ENCODE measurements at regions not wholly inside any gene's neighbourhood (a gene's known extent, or its start where the extent isn't known, plus 50 kb on each side); places are given as distances from the start of the nearest gene placed in this dataset.

DNA sequence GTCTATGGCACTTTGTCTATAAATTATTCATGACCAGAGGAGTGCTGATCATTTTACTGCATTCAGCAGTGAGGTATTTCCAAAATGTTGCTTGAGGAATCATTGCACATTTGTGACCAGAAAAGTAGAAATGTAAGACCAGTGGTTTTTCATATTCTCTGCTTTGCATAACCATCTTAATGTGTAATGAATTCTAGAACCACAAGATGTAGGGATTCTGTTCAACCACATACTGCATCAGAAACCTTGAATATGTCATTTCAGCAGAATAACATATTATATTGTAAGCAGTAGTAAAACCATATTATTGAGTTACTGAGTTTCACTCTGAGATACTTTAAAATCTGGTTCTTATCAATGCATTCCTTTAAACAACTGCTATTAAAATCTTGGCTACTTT, 1243.4 kb downstream of the MAT2B start:
- ChIA-PET CTCF (ENCODE audit: partially characterized antibody) (no interaction called here), POLR2A (ENCODE audit: partially characterized antibody) (no interaction called here)
- Histone ChIP-seq H3K36me3 (ENCODE audit: insufficient read depth, low read length) (no peaks in the 10 kb centered on the region), H3K4me3 (ENCODE audit: low read length in 2 of 2) (no peak overlapping the region), H3K27ac (ENCODE audit: low read depth, low read length) (no peak overlapping the region), H3K9me3 (ENCODE audit: control insufficient read depth in 1 of 2, low read length in 2 of 2) (no peaks in the 10 kb centered on the region), H3K27me3 (ENCODE audit: insufficient read depth, low read length) (no peaks in the 10 kb centered on the region), H3K4me1 (ENCODE audit: insufficient read depth, low read length) (no peaks in the 10 kb centered on the region)
- no peak overlapping the region for H3K27ac Mint-ChIP-seq
- no peaks in the 10 kb centered on the region for H3K36me3 Mint-ChIP-seq
- H3K27me3 Mint-ChIP-seq = no peaks in the 10 kb centered on the region
- no peaks in the 10 kb centered on the region for H3K4me1 Mint-ChIP-seq
- peaks cover 0 to 6% (median 0%) of the 10 kb centered on the region in 8 donors for H3K9me3 Mint-ChIP-seq
- no peak overlapping the region for H3K4me3 Mint-ChIP-seq
- DNase-seq = no peak
- intact Hi-C loops (cut with micrococcal nuclease) = no loop called here

DNA sequence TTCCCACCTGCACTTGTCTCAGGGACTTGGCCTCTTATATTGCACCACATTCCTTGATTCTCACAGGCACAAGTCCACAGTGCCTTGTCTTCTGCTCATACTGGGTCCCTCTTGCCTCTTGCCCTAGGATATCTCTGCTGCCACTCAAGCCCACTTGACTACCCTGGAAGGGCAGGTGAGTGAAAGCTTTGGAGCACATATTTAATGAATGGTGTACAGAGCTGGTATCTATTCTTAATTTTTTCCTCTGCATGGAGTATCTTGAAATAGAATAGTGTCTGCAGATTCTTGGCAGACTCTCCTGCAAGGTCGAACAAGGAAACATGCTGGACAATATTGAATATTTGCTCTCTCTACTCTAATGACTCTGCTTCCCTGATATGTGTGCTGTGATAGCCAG, 1248.0 kb downstream of the MAT2B start:
- no peak overlapping the region for H3K4me3 ChIP-seq (ENCODE audit: low read length in 2 of 2)
- peaks cover 0 to 4% (median 0%) of the 10 kb centered on the region in 8 donors for H3K9me3 Mint-ChIP-seq
- CTCF ChIA-PET (ENCODE audit: partially characterized antibody) = no interaction called here
- no peaks in the 10 kb centered on the region for H3K4me1 Mint-ChIP-seq
- H3K27me3 Mint-ChIP-seq = no peaks in the 10 kb centered on the region
- H3K4me3 Mint-ChIP-seq = no peak overlapping the region
- H3K27me3 ChIP-seq (ENCODE audit: insufficient read depth, low read length) = no peaks in the 10 kb centered on the region
- H3K36me3 ChIP-seq (ENCODE audit: insufficient read depth, low read length) = no peaks in the 10 kb centered on the region
- intact Hi-C loops (cut with micrococcal nuclease) = no loop called here
- no peak overlapping the region for H3K27ac Mint-ChIP-seq
- no peaks in the 10 kb centered on the region for H3K4me1 ChIP-seq (ENCODE audit: insufficient read depth, low read length)
- no peaks in the 10 kb centered on the region for H3K9me3 ChIP-seq (ENCODE audit: control insufficient read depth in 1 of 2, low read length in 2 of 2)
- no peak for DNase-seq
- POLR2A ChIA-PET (ENCODE audit: partially characterized antibody) = no interaction called here
- no peak overlapping the region for H3K27ac ChIP-seq (ENCODE audit: low read depth, low read length)
- no peaks in the 10 kb centered on the region for H3K36me3 Mint-ChIP-seq

- Mint-ChIP-seq H3K27me3 (no peaks in the 10 kb centered on the region), H3K9me3 (peaks cover 2 to 14% (median 11%) of the 10 kb centered on the region in 8 donors), H3K36me3 (peaks cover 0 to 3% of the 10 kb centered on the region in 2 donors), H3K4me1 (no peaks in the 10 kb centered on the region), H3K4me3 (no peak overlapping the region), H3K27ac (no peak overlapping the region)
- Histone ChIP-seq H3K4me3 (ENCODE audit: low read length in 2 of 2) (no peak overlapping the region), H3K36me3 (ENCODE audit: insufficient read depth, low read length) (no peaks in the 10 kb centered on the region), H3K27me3 (ENCODE audit: insufficient read depth, low read length) (no peaks in the 10 kb centered on the region), H3K27ac (ENCODE audit: low read depth, low read length) (no peak overlapping the region), H3K4me1 (ENCODE audit: insufficient read depth, low read length) (no peaks in the 10 kb centered on the region), H3K9me3 (ENCODE audit: control insufficient read depth in 1 of 2, low read length in 2 of 2) (no peaks in the 10 kb centered on the region)
- ChIA-PET CTCF (ENCODE audit: partially characterized antibody) (no interaction called here), POLR2A (ENCODE audit: partially characterized antibody) (no interaction called here)
- intact Hi-C loops (cut with micrococcal nuclease) = no loop called here
- DNase-seq = no peak
Observed at GRCh38 chr5:164763206-164763605, 1257.8 kb downstream of the MAT2B start.

DNA sequence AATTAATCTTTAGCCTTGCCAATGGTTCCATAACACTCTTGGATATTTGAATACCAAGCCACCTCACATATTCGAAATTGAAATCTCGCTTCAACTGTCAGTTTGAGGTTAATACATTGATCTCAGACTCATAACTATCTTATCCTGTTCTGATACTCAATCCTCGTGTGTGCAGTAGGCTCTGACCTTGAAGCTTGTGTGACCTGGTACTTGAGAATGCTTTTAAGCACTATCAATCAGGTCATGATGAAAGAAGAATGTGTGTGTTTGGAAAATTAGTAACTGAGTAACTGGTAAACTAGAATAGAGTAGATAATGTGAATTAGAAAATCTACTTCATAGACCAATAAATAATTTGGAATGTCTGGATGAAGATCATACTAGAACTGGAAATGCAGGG, 1266.7 kb downstream of the MAT2B start:
- Mint-ChIP-seq H3K4me1 (no peaks in the 10 kb centered on the region), H3K4me3 (no peak overlapping the region), H3K27ac (no peak overlapping the region), H3K36me3 (no peaks in the 10 kb centered on the region), H3K9me3 (peaks cover 5 to 24% (median 12%) of the 10 kb centered on the region in 8 donors), H3K27me3 (no peaks in the 10 kb centered on the region)
- ChIA-PET CTCF (ENCODE audit: partially characterized antibody) (no interaction called here), POLR2A (ENCODE audit: partially characterized antibody) (no interaction called here)
- DNase-seq = no peak
- no peaks in the 10 kb centered on the region for H3K36me3 ChIP-seq (ENCODE audit: insufficient read depth, low read length)
- no peaks in the 10 kb centered on the region for H3K9me3 ChIP-seq (ENCODE audit: control insufficient read depth in 1 of 2, low read length in 2 of 2)
- H3K27ac ChIP-seq (ENCODE audit: low read depth, low read length) = no peak overlapping the region
- H3K4me3 ChIP-seq (ENCODE audit: low read length in 2 of 2) = no peak overlapping the region
- intact Hi-C loops (cut with micrococcal nuclease) = no loop called here
- H3K27me3 ChIP-seq (ENCODE audit: insufficient read depth, low read length) = no peaks in the 10 kb centered on the region
- no peaks in the 10 kb centered on the region for H3K4me1 ChIP-seq (ENCODE audit: insufficient read depth, low read length)

- Mint-ChIP-seq H3K4me1 (no peaks in the 10 kb centered on the region), H3K9me3 (peaks cover 0 to 6% (median 0%) of the 10 kb centered on the region in 8 donors), H3K27me3 (no peaks in the 10 kb centered on the region), H3K4me3 (no peak overlapping the region), H3K36me3 (no peaks in the 10 kb centered on the region), H3K27ac (no peak overlapping the region)
- Histone ChIP-seq H3K36me3 (ENCODE audit: insufficient read depth, low read length) (no peaks in the 10 kb centered on the region), H3K4me1 (ENCODE audit: insufficient read depth, low read length) (no peaks in the 10 kb centered on the region), H3K4me3 (ENCODE audit: low read length in 2 of 2) (no peak overlapping the region), H3K27ac (ENCODE audit: low read depth, low read length) (no peak overlapping the region), H3K27me3 (ENCODE audit: insufficient read depth, low read length) (no peaks in the 10 kb centered on the region), H3K9me3 (ENCODE audit: control insufficient read depth in 1 of 2, low read length in 2 of 2) (no peaks in the 10 kb centered on the region)
- POLR2A ChIA-PET (ENCODE audit: partially characterized antibody) = no interaction called here
- CTCF ChIA-PET (ENCODE audit: partially characterized antibody) = no interaction called here
- intact Hi-C loops (cut with micrococcal nuclease) = no loop called here
- DNase-seq = no peak
Observed at GRCh38 chr5:164784230-164784629, 1278.8 kb downstream of the MAT2B start.

DNA sequence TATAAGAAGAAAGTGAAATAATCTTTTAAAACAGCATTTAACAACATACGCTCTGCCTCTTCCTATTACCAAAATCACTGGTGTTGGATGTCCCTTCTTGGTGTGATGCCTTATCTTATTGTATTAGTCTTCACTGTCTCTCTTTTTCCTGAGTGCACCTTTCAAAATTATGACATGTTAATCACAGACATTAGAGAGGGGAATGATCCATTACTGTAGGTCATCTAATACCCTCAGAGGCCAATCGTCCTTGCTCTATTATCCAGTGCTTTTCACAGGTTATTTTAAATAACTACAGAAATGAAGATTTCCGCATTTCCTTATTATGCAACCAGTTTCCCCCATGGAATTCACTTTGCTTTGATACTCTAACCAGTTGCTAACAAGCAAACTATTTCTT, 1292.7 kb downstream of the MAT2B start:
- Histone ChIP-seq H3K4me1 (ENCODE audit: insufficient read depth, low read length) (no peaks in the 10 kb centered on the region), H3K36me3 (ENCODE audit: insufficient read depth, low read length) (no peaks in the 10 kb centered on the region), H3K4me3 (ENCODE audit: low read length in 2 of 2) (no peak overlapping the region), H3K27ac (ENCODE audit: low read depth, low read length) (no peak overlapping the region), H3K9me3 (ENCODE audit: control insufficient read depth in 1 of 2, low read length in 2 of 2) (no peaks in the 10 kb centered on the region), H3K27me3 (ENCODE audit: insufficient read depth, low read length) (no peaks in the 10 kb centered on the region)
- Mint-ChIP-seq H3K4me3 (no peak overlapping the region), H3K36me3 (no peaks in the 10 kb centered on the region), H3K4me1 (no peaks in the 10 kb centered on the region), H3K27ac (no peak overlapping the region), H3K27me3 (no peaks in the 10 kb centered on the region), H3K9me3 (peaks cover 3 to 22% (median 13%) of the 10 kb centered on the region in 8 donors)
- intact Hi-C loops (cut with micrococcal nuclease) = no loop called here
- POLR2A ChIA-PET (ENCODE audit: partially characterized antibody) = no interaction called here
- CTCF ChIA-PET (ENCODE audit: partially characterized antibody) = no interaction called here
- no peak for DNase-seq

- H3K4me3 Mint-ChIP-seq = no peak overlapping the region
- H3K9me3 ChIP-seq (ENCODE audit: control insufficient read depth in 1 of 2, low read length in 2 of 2) = no peaks in the 10 kb centered on the region
- intact Hi-C loops (cut with micrococcal nuclease) = no loop called here
- no peak overlapping the region for H3K27ac ChIP-seq (ENCODE audit: low read depth, low read length)
- DNase-seq = no peak
- no peaks in the 10 kb centered on the region for H3K36me3 ChIP-seq (ENCODE audit: insufficient read depth, low read length)
- no peak overlapping the region for H3K27ac Mint-ChIP-seq
- no peaks in the 10 kb centered on the region for H3K4me1 Mint-ChIP-seq
- no peaks in the 10 kb centered on the region for H3K36me3 Mint-ChIP-seq
- no peaks in the 10 kb centered on the region for H3K27me3 ChIP-seq (ENCODE audit: insufficient read depth, low read length)
- no peaks in the 10 kb centered on the region for H3K4me1 ChIP-seq (ENCODE audit: insufficient read depth, low read length)
- H3K9me3 Mint-ChIP-seq = peaks cover 3 to 26% (median 13%) of the 10 kb centered on the region in 8 donors
- ChIA-PET CTCF (ENCODE audit: partially characterized antibody) (no interaction called here), POLR2A (ENCODE audit: partially characterized antibody) (no interaction called here)
- no peak overlapping the region for H3K4me3 ChIP-seq (ENCODE audit: low read length in 2 of 2)
- H3K27me3 Mint-ChIP-seq = no peaks in the 10 kb centered on the region
Observed at GRCh38 chr5:164799391-164799790, 1294.0 kb downstream of the MAT2B start.

- Mint-ChIP-seq H3K36me3 (no peaks in the 10 kb centered on the region), H3K27ac (no peak overlapping the region), H3K27me3 (no peaks in the 10 kb centered on the region), H3K9me3 (peaks cover 3 to 26% (median 13%) of the 10 kb centered on the region in 8 donors), H3K4me3 (no peak overlapping the region), H3K4me1 (no peaks in the 10 kb centered on the region)
- Histone ChIP-seq H3K9me3 (ENCODE audit: control insufficient read depth in 1 of 2, low read length in 2 of 2) (peaks cover 0 to 3% of the 10 kb centered on the region in 2 donors), H3K27me3 (ENCODE audit: insufficient read depth, low read length) (no peaks in the 10 kb centered on the region), H3K4me3 (ENCODE audit: low read length in 2 of 2) (no peak overlapping the region), H3K27ac (ENCODE audit: low read depth, low read length) (no peak overlapping the region), H3K4me1 (ENCODE audit: insufficient read depth, low read length) (no peaks in the 10 kb centered on the region), H3K36me3 (ENCODE audit: insufficient read depth, low read length) (no peaks in the 10 kb centered on the region)
- intact Hi-C loops (cut with micrococcal nuclease) = no loop called here
- CTCF ChIA-PET (ENCODE audit: partially characterized antibody) = no interaction called here
- POLR2A ChIA-PET (ENCODE audit: partially characterized antibody) = no interaction called here
- DNase-seq = no peak
Observed at GRCh38 chr5:164801910-164802309, 1296.5 kb downstream of the MAT2B start.

All from CD4-positive, alpha-beta memory T cell (primary cell).